Naive thymus-derived CD4-positive, alpha-beta T cell (primary cell): ENCODE measurements at regions not wholly inside any gene's neighbourhood (a gene's known extent, or its start where the extent isn't known, plus 50 kb on each side); places are given as distances from the start of the nearest gene placed in this dataset.

ENCODE experiments used
- ATAC-seq: fragments of 150-1000 bp; cut with Tn5 transposase; 2 replicates; pipeline ENCODE4 v1.10.0; 2021; ENCODE audit warnings: mild to moderate bottlenecking, moderate library complexity
- CTCF ChIA-PET: fragments of 350-600 bp; sonication (Branson Sonifier 250); formaldehyde crosslinking; loops from one replicate; lab custom pipeline; 2021; ENCODE audit warnings: antibody characterized with exemption; lab: Charles Lee
- POLR2A ChIA-PET: fragments of 350-600 bp; sonication (Branson Sonifier 250); formaldehyde crosslinking; loops from one replicate; lab custom pipeline; 2021; ENCODE audit warnings: antibody characterized with exemption, inconsistent platforms; lab: Charles Lee
- DNase-seq, 9 donors: peaks; one replicate each; pipeline versions ENCODE4 v3.0.0 to v3.0.0-alpha.2; 2020 to 2022; ENCODE audit warnings: mixed read lengths in 1 of 9
- H3K27ac ChIP-seq: one replicate; pipeline ENCODE4 v1.7.0; 2013; ENCODE audit warnings: mild to moderate bottlenecking, low read depth, low read length, moderate library complexity
- H3K27me3 ChIP-seq, 2 donors: one replicate each; pipeline ENCODE4 v1.7.0; 2013; ENCODE audit warnings: low read length in 2 of 2, mild to moderate bottlenecking in 2 of 2, moderate library complexity in 2 of 2; ENCODE audit not compliant: control insufficient read depth in 2 of 2, insufficient read depth in 2 of 2
- H3K36me3 ChIP-seq, 3 experiments: 1 replicate in 2 of 3; 2 replicates in 1 of 3; pipeline ENCODE4 v1.7.0; 2013; ENCODE audit warnings: low read length in 3 of 3, mild to moderate bottlenecking in 3 of 3, moderate library complexity in 1 of 3; ENCODE audit not compliant: insufficient read depth in 3 of 3, control insufficient read depth in 2 of 3
- H3K4me1 ChIP-seq, 2 donors: one replicate each; pipeline ENCODE4 v1.7.0; 2013; ENCODE audit warnings: low read length in 2 of 2, mild to moderate bottlenecking in 2 of 2, moderate library complexity in 1 of 2; ENCODE audit not compliant: control insufficient read depth in 2 of 2, insufficient read depth in 2 of 2
- H3K4me3 ChIP-seq: 2 replicates; pipeline ENCODE4 v1.7.0; 2013; ENCODE audit warnings: mild to moderate bottlenecking, low read length
- H3K9me3 ChIP-seq, 3 experiments: 1 replicate in 2 of 3; 2 replicates in 1 of 3; pipeline ENCODE4 v1.7.0; 2013; ENCODE audit warnings: low read length in 3 of 3; ENCODE audit not compliant: control insufficient read depth in 2 of 3
- H3K27ac Mint-ChIP-seq, 9 donors: one replicate each; pipeline ENCODE4 v1.8.0; 2020 to 2022; ENCODE audit warnings: mixed read lengths in 9 of 9, mild to moderate bottlenecking in 8 of 9, moderate library complexity in 5 of 9, inconsistent platforms in 2 of 9
- H3K27me3 Mint-ChIP-seq, 5 donors: one replicate each; pipeline ENCODE4 v1.8.0; 2021 to 2022; ENCODE audit warnings: mixed read lengths in 5 of 5, mild to moderate bottlenecking in 1 of 5
- H3K36me3 Mint-ChIP-seq, 5 donors: one replicate each; pipeline ENCODE4 v1.8.0; 2020 to 2022; ENCODE audit warnings: mixed read lengths in 5 of 5, mild to moderate bottlenecking in 3 of 5, inconsistent platforms in 1 of 5
- H3K4me1 Mint-ChIP-seq, 7 donors: one replicate each; pipeline ENCODE4 v1.8.0; 2020 to 2022; ENCODE audit warnings: mixed read lengths in 7 of 7, mild to moderate bottlenecking in 3 of 7, inconsistent platforms in 1 of 7
- H3K4me3 Mint-ChIP-seq, 10 donors: one replicate each; pipeline ENCODE4 v1.8.0; 2020 to 2022; ENCODE audit warnings: mild to moderate bottlenecking in 10 of 10, mixed read lengths in 10 of 10, moderate library complexity in 6 of 10, inconsistent platforms in 2 of 10
- H3K9me3 Mint-ChIP-seq, 11 donors: one replicate each; pipeline ENCODE4 v1.8.0; 2020 to 2022; ENCODE audit warnings: mixed read lengths in 11 of 11, mild to moderate bottlenecking in 4 of 11, inconsistent platforms in 1 of 11, moderate library complexity in 1 of 11
- intact Hi-C, 2 donors: fragments of 100-400 bp; cut with micrococcal nuclease; formaldehyde crosslinking; loops; one replicate each; pipeline ENCODE4 v1.15.1; 2023

GRCh38 chr3:178078953-178079352 is 457.3 kb upstream of the KCNMB2 start:
- H3K27me3 Mint-ChIP-seq = no peaks in the 10 kb centered on the region
- Histone ChIP-seq H3K27me3 (no peaks in the 10 kb centered on the region), H3K4me3 (no peak overlapping the region), H3K36me3 (no peaks in the 10 kb centered on the region), H3K9me3 (no peaks in the 10 kb centered on the region), H3K27ac (no peak overlapping the region), H3K4me1 (peaks cover 0 to 8% of the 10 kb centered on the region in 2 donors)
- peaks cover 0 to 2% (median 0%) of the 10 kb centered on the region in 11 donors for H3K9me3 Mint-ChIP-seq
- H3K4me3 Mint-ChIP-seq = no peak overlapping the region
- no peak overlapping the region for H3K27ac Mint-ChIP-seq
- no peak for DNase-seq
- peaks cover 5 to 41% (median 32%) of the 10 kb centered on the region in 7 donors for H3K4me1 Mint-ChIP-seq
- CTCF ChIA-PET = interaction anchor here (0.7 to 0.9 kb wide), 2 partner anchors 20 to 238 kb away, joined by 3 read pairs; no protein-coding TSS in a partner anchor
- POLR2A ChIA-PET = no interaction called here
- H3K36me3 Mint-ChIP-seq = no peaks in the 10 kb centered on the region
- no peak for ATAC-seq
- intact Hi-C loops = no loop called here

- Mint-ChIP-seq H3K4me3 (no peak overlapping the region), H3K36me3 (no peaks in the 10 kb centered on the region), H3K27me3 (no peaks in the 10 kb centered on the region), H3K27ac (peak overlapping the region in 1 of 9 donors; percentile 0), H3K9me3 (peaks cover 0 to 2% (median 0%) of the 10 kb centered on the region in 11 donors), H3K4me1 (peaks cover 11 to 52% (median 42%) of the 10 kb centered on the region in 7 donors)
- H3K4me1 ChIP-seq = peaks cover 0 to 18% of the 10 kb centered on the region in 2 donors
- CTCF ChIA-PET = no interaction called here
- POLR2A ChIA-PET = no interaction called here
- no peak overlapping the region for H3K4me3 ChIP-seq
- no peaks in the 10 kb centered on the region for H3K36me3 ChIP-seq
- no peaks in the 10 kb centered on the region for H3K27me3 ChIP-seq
- DNase-seq (no peak), ATAC-seq (no peak)
- no peak overlapping the region for H3K27ac ChIP-seq
- intact Hi-C loops = loop anchor here in 1 of 2 donors (5.0 kb wide), 1 partner anchor 883 kb away; the partner anchor contains the start of gene TBL1XR1
- H3K9me3 ChIP-seq = no peaks in the 10 kb centered on the region
These were observed 456.3 kb upstream of the KCNMB2 start for GRCh38 chr3:178079966-178080365.

GRCh38 chr3:178082326-178082906 is 453.8 kb upstream of the KCNMB2 start:
- DNase-seq = no peak
- ChIA-PET POLR2A (interaction anchor here (0.5 kb wide), 1 partner anchor 61 kb away, joined by 3 read pairs; no protein-coding TSS in a partner anchor), CTCF (interaction anchor here (0.7 kb wide), 1 partner anchor 25 kb away, joined by 4 read pairs; no protein-coding TSS in a partner anchor)
- Histone ChIP-seq H3K27ac (no peak overlapping the region), H3K4me1 (peaks cover 0 to 32% of the 10 kb centered on the region in 2 donors), H3K36me3 (no peaks in the 10 kb centered on the region), H3K4me3 (no peak overlapping the region), H3K27me3 (no peaks in the 10 kb centered on the region), H3K9me3 (no peaks in the 10 kb centered on the region)
- no peak for ATAC-seq
- intact Hi-C loops = loop anchor here in 1 of 2 donors (5.0 kb wide), 1 partner anchor 885 kb away; the partner anchor contains the start of gene TBL1XR1
- H3K4me3 Mint-ChIP-seq = no peak overlapping the region
- peaks cover 17 to 70% (median 58%) of the 10 kb centered on the region in 7 donors for H3K4me1 Mint-ChIP-seq
- peak overlapping the region in 6 of 9 donors; percentile 14 to 65 (median 45) for H3K27ac Mint-ChIP-seq
- no peaks in the 10 kb centered on the region for H3K36me3 Mint-ChIP-seq
- no peaks in the 10 kb centered on the region for H3K27me3 Mint-ChIP-seq
- H3K9me3 Mint-ChIP-seq = peaks cover 0 to 3% (median 0%) of the 10 kb centered on the region in 11 donors

- intact Hi-C loops = loop anchor here (1.0 to 5.0 kb wide), 4 partner anchors 18 to 887 kb away; partner anchors contain the start of gene TBL1XR1 (in 1 of the 2)
- Histone ChIP-seq H3K4me1 (peaks cover 0 to 32% of the 10 kb centered on the region in 2 donors), H3K27ac (peak overlapping the region; percentile 39), H3K4me3 (no peak overlapping the region), H3K36me3 (no peaks in the 10 kb centered on the region), H3K9me3 (no peaks in the 10 kb centered on the region), H3K27me3 (no peaks in the 10 kb centered on the region)
- Mint-ChIP-seq H3K27ac (peak overlapping the region; percentile 26 to 95 (median 85)), H3K4me3 (peak overlapping the region in 9 of 10 donors; percentile 65 to 85 (median 76)), H3K9me3 (peaks cover 0 to 3% (median 0%) of the 10 kb centered on the region in 11 donors), H3K4me1 (peaks cover 17 to 72% (median 58%) of the 10 kb centered on the region in 7 donors), H3K36me3 (no peaks in the 10 kb centered on the region), H3K27me3 (no peaks in the 10 kb centered on the region)
- DNase-seq (peak in 4 of 9 donors; percentile 12 to 33 (median 18)), ATAC-seq (no peak)
- ChIA-PET CTCF (interaction anchor here (0.6 to 1.2 kb wide), 3 partner anchors 10 to 82 kb away, joined by 3 read pairs; no protein-coding TSS in a partner anchor), POLR2A (interaction anchor here (0.7 to 1.2 kb wide), 3 partner anchors 68 to 454 kb away, joined by 3 to 4 read pairs (median 4); no protein-coding TSS in a partner anchor)
These were observed 452.1 kb upstream of the KCNMB2 start for GRCh38 chr3:178083906-178084866.

GRCh38 chr3:178084938-178085816 is 451.1 kb upstream of the KCNMB2 start:
- H3K27ac Mint-ChIP-seq = peak overlapping the region; percentile 26 to 95 (median 85)

More at GRCh38 chr3:178084938-178085816, 451.1 kb upstream of the KCNMB2 start:
- Mint-ChIP-seq H3K4me1 (peaks cover 16 to 68% (median 54%) of the 10 kb centered on the region in 7 donors), H3K9me3 (peaks cover 0 to 3% (median 0%) of the 10 kb centered on the region in 11 donors), H3K27me3 (no peaks in the 10 kb centered on the region), H3K36me3 (no peaks in the 10 kb centered on the region), H3K4me3 (peak overlapping the region; percentile 65 to 85 (median 76))
- intact Hi-C loops = loop anchor here (1.0 to 5.0 kb wide), 5 partner anchors 17 to 888 kb away; partner anchors contain the start of gene TBL1XR1 (in 1 of the 2)
- Histone ChIP-seq H3K4me3 (no peak overlapping the region), H3K4me1 (peaks cover 0 to 32% of the 10 kb centered on the region in 2 donors), H3K9me3 (no peaks in the 10 kb centered on the region), H3K36me3 (no peaks in the 10 kb centered on the region), H3K27ac (peak overlapping the region; percentile 39), H3K27me3 (no peaks in the 10 kb centered on the region)
- CTCF ChIA-PET = interaction anchor here (0.6 to 1.2 kb wide), 3 partner anchors 9 to 83 kb away, joined by 3 read pairs; no protein-coding TSS in a partner anchor
- DNase-seq (peak in 8 of 9 donors; percentile 15 to 84 (median 72)), ATAC-seq (peak; percentile 95)
- POLR2A ChIA-PET = interaction anchor here (0.7 to 1.2 kb wide), 3 partner anchors 67 to 455 kb away, joined by 3 to 4 read pairs (median 4); no protein-coding TSS in a partner anchor
